ENCODE measurements at regions not wholly inside any gene's neighbourhood (a gene's known extent, or its start where the extent isn't known, plus 50 kb on each side); places are given as distances from the start of the nearest gene placed in this dataset.
A peak's percentile ranks its signal among the peaks of the same experiment; 100 is the strongest.

DNA sequence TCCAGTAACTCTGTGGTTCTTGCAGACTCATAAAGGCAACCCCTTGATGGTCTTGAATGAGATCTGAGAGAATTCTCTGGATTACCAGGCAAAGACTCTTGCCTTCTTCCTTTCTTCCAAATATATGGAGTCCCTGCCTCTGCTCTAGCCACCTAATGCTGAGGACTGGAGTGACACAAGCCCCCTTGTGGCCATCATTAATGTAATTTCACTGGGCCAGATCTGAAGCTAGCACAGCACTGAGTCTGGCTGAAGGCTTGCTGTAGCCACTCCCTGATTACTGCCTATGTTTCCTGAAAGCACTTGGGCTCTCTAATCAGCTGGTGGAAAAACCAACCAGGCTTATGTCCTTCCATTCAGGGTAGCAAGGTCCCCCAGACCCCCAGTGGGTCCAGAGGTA, 559.3 kb upstream of the IRAK1BP1 start:
- TF ChIP-seq, protein P1, sequence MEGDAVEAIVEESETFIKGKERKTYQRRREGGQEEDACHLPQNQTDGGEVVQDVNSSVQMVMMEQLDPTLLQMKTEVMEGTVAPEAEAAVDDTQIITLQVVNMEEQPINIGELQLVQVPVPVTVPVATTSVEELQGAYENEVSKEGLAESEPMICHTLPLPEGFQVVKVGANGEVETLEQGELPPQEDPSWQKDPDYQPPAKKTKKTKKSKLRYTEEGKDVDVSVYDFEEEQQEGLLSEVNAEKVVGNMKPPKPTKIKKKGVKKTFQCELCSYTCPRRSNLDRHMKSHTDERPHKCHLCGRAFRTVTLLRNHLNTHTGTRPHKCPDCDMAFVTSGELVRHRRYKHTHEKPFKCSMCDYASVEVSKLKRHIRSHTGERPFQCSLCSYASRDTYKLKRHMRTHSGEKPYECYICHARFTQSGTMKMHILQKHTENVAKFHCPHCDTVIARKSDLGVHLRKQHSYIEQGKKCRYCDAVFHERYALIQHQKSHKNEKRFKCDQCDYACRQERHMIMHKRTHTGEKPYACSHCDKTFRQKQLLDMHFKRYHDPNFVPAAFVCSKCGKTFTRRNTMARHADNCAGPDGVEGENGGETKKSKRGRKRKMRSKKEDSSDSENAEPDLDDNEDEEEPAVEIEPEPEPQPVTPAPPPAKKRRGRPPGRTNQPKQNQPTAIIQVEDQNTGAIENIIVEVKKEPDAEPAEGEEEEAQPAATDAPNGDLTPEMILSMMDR (IDR thresholded peaks at IDR 0.05; ENCODE audit: low read length), result peak; percentile 27; the same call in 1 of the 2 replicates
- no peak for TF ChIP-seq EZH2 (IDR thresholded peaks at IDR 0.05; ENCODE audit: borderline replicate concordance, low read length)

All from OCI-LY1 (cell line).